CD14-positive monocyte (primary cell): ENCODE measurements at regions not wholly inside any gene's neighbourhood (a gene's known extent, or its start where the extent isn't known, plus 50 kb on each side); places are given as distances from the start of the nearest gene placed in this dataset.

ENCODE experiments used
- DNase-seq, 3 donors: peaks; one replicate each; pipeline ENCODE4 v3.0.0-alpha.2; 2011 to 2022
- H2AFZ ChIP-seq: 2 replicates; pipeline ENCODE4 v1.6.0; 2012; ENCODE audit warnings: mild to moderate bottlenecking, low read depth, low read length, inconsistent platforms; ENCODE audit not compliant: insufficient read depth, poor library complexity, severe bottlenecking
- H3K27ac ChIP-seq, 2 donors: 1 replicate in 1 of 2; 2 replicates in 1 of 2; pipeline ENCODE4 v1.5.1; 2012 to 2013; ENCODE audit warnings: low read length in 2 of 2, control low read depth in 1 of 2, inconsistent platforms in 1 of 2, low read depth in 1 of 2, mild to moderate bottlenecking in 1 of 2
- H3K27me3 ChIP-seq, 2 donors: one replicate each; pipeline versions ENCODE4 v1.6.0 to v1.6.1; 2011 to 2013; ENCODE audit warnings: low read length in 2 of 2; ENCODE audit not compliant: control insufficient read depth in 2 of 2, insufficient read depth in 2 of 2
- H3K36me3 ChIP-seq, 2 donors: replicated peaks in 1 of 2; 1 replicate in 1 of 2; 2 replicates in 1 of 2; pipeline versions ENCODE4 v1.5.1 to v1.6.1; 2012 to 2013; ENCODE audit warnings: low read length in 2 of 2, control low read depth in 1 of 2, inconsistent platforms in 1 of 2, mild to moderate bottlenecking in 1 of 2; ENCODE audit not compliant: insufficient read depth in 2 of 2, control insufficient read depth in 1 of 2
- H3K4me1 ChIP-seq, 2 donors: 1 replicate in 1 of 2; 2 replicates in 1 of 2; pipeline versions ENCODE4 v1.5.1 to v1.6.1; 2012 to 2013; ENCODE audit warnings: low read length in 2 of 2, control low read depth in 1 of 2, inconsistent platforms in 1 of 2, mild to moderate bottlenecking in 1 of 2, moderate library complexity in 1 of 2; ENCODE audit not compliant: insufficient read depth in 2 of 2, control insufficient read depth in 1 of 2
- H3K4me2 ChIP-seq: replicated peaks from 2 replicates; pipeline ENCODE3; 2012; ENCODE audit warnings: low read length, moderate library complexity, mild to moderate bottlenecking; ENCODE audit not compliant: poor library complexity, severe bottlenecking; ENCODE audit errors: extremely low read depth
- H3K4me3 ChIP-seq, 3 experiments: fragments of 200-600 bp in 1 of 3; sonication (generic) in 1 of 3; replicated peaks in 1 of 3; 1 replicate in 2 of 3; 2 replicates in 1 of 3; pipeline ENCODE4 v1.5.1; 2011 to 2013; ENCODE audit warnings: low read length in 3 of 3, mild to moderate bottlenecking in 3 of 3, control low read depth in 2 of 3, low read depth in 2 of 3, inconsistent platforms in 1 of 3, moderate library complexity in 1 of 3
- H3K79me2 ChIP-seq: 2 replicates; pipeline ENCODE4 v1.6.0; 2012; ENCODE audit warnings: mild to moderate bottlenecking, control low read depth, inconsistent platforms, low read length, moderate library complexity; ENCODE audit not compliant: insufficient read depth
- H3K9ac ChIP-seq: 2 replicates; pipeline ENCODE4 v1.6.0; 2017; ENCODE audit warnings: low read length, mild to moderate bottlenecking; ENCODE audit not compliant: insufficient read depth, poor library complexity, severe bottlenecking
- H3K9me3 ChIP-seq, 2 donors: replicated peaks in 1 of 2; 1 replicate in 1 of 2; 2 replicates in 1 of 2; pipeline versions ENCODE4 v1.5.1 to v1.6.1; 2012 to 2013; ENCODE audit warnings: low read length in 2 of 2, control low read depth in 1 of 2; ENCODE audit not compliant: control insufficient read depth in 1 of 2, insufficient read depth in 1 of 2
- H4K20me1 ChIP-seq: 2 replicates; pipeline ENCODE4 v1.6.0; 2012; ENCODE audit warnings: mild to moderate bottlenecking, low read length, control low read depth, moderate library complexity; ENCODE audit not compliant: insufficient read depth
- H3K27ac Mint-ChIP-seq, 7 donors: one replicate each; pipeline ENCODE4 v1.8.0; 2020; ENCODE audit warnings: mild to moderate bottlenecking in 7 of 7, mixed read lengths in 7 of 7, moderate library complexity in 6 of 7, inconsistent platforms in 2 of 7
- H3K27me3 Mint-ChIP-seq, 3 donors: one replicate each; pipeline ENCODE4 v1.8.0; 2021 to 2022; ENCODE audit warnings: low read depth in 3 of 3, mild to moderate bottlenecking in 3 of 3, mixed read lengths in 3 of 3, moderate library complexity in 3 of 3, inconsistent platforms in 1 of 3
- H3K36me3 Mint-ChIP-seq, 2 donors: one replicate each; pipeline ENCODE4 v1.8.0; 2020; ENCODE audit warnings: mixed read lengths in 2 of 2, inconsistent platforms in 1 of 2, mild to moderate bottlenecking in 1 of 2
- H3K4me1 Mint-ChIP-seq: one replicate; pipeline ENCODE4 v1.8.0; 2020; ENCODE audit warnings: mild to moderate bottlenecking, mixed read lengths
- H3K4me3 Mint-ChIP-seq, 2 donors: one replicate each; pipeline ENCODE4 v1.8.0; 2020; ENCODE audit warnings: mild to moderate bottlenecking in 2 of 2, mixed read lengths in 2 of 2, moderate library complexity in 1 of 2
- H3K9me3 Mint-ChIP-seq, 7 donors: one replicate each; pipeline ENCODE4 v1.8.0; 2020 to 2022; ENCODE audit warnings: mixed read lengths in 7 of 7, mild to moderate bottlenecking in 6 of 7, moderate library complexity in 6 of 7, inconsistent platforms in 2 of 7
- WGBS: methylation state at CpG from one replicate; pipeline ENCODE4 v1.1.5; 2013; ENCODE audit warnings: missing lambda C conversion rate; ENCODE audit not compliant: insufficient coverage; 5-methylcytosine and 5-hydroxymethylcytosine counted together
- intact Hi-C, 2 donors: fragments of 100-400 bp; cut with micrococcal nuclease; formaldehyde crosslinking; loops; one replicate each; pipeline versions ENCODE4 v1.15.0 to v1.15.1; 2023
- TF ChIP-seq, protein P1 (sequence below): fragments of 200-600 bp; IDR thresholded peaks from one replicate; pipeline ENCODE4 v1.8.0; 2022; ENCODE audit warnings: antibody characterized with exemption, mild to moderate bottlenecking

DNA sequence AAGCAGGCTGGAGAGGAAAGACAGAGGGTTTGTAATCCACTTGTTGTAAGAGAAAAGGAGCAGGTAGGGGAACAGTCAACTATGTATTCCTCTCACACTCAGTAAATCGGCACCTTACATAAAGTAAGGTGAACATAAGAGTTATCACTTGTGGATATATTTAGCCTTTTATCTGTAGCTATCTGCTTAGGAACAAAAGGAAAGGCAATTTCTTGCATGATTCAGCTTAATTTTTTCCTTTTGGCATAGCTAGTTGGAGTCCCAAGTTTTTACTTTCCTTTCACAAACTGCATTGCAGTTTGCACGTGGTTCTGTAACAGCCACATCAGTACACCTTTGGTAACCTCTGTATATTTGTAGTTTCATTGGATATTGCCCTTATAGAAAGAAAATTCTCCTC lies 250.9 kb upstream of the PIK3R1 start:
- no peaks in the 10 kb centered on the region for H3K27me3 ChIP-seq
- no peaks in the 10 kb centered on the region for H4K20me1 ChIP-seq
- H3K36me3 ChIP-seq: no peaks in the 10 kb centered on the region
- Mint-ChIP-seq H3K9me3 (no peaks in the 10 kb centered on the region), H3K4me3 (no peak overlapping the region), H3K36me3 (no peaks in the 10 kb centered on the region), H3K27me3 (peaks cover 0 to 1% (median 0%) of the 10 kb centered on the region in 3 donors), H3K4me1 (no peaks in the 10 kb centered on the region), H3K27ac (no peak overlapping the region)
- TF ChIP-seq, protein P1, sequence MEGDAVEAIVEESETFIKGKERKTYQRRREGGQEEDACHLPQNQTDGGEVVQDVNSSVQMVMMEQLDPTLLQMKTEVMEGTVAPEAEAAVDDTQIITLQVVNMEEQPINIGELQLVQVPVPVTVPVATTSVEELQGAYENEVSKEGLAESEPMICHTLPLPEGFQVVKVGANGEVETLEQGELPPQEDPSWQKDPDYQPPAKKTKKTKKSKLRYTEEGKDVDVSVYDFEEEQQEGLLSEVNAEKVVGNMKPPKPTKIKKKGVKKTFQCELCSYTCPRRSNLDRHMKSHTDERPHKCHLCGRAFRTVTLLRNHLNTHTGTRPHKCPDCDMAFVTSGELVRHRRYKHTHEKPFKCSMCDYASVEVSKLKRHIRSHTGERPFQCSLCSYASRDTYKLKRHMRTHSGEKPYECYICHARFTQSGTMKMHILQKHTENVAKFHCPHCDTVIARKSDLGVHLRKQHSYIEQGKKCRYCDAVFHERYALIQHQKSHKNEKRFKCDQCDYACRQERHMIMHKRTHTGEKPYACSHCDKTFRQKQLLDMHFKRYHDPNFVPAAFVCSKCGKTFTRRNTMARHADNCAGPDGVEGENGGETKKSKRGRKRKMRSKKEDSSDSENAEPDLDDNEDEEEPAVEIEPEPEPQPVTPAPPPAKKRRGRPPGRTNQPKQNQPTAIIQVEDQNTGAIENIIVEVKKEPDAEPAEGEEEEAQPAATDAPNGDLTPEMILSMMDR: no peak
- H3K4me1 ChIP-seq: no peaks in the 10 kb centered on the region
- H3K9me3 ChIP-seq: no peaks in the 10 kb centered on the region
- H3K9ac ChIP-seq: no peak overlapping the region
- intact Hi-C loops: no loop called here
- no peak overlapping the region for H3K27ac ChIP-seq
- no peaks in the 10 kb centered on the region for H3K79me2 ChIP-seq
- H2AFZ ChIP-seq: no peak overlapping the region
- WGBS: no CpG with 5 or more reads among the region's 2 CpGs
- H3K4me2 ChIP-seq: no peak overlapping the region
- no peak for DNase-seq
- no peak overlapping the region for H3K4me3 ChIP-seq

DNA sequence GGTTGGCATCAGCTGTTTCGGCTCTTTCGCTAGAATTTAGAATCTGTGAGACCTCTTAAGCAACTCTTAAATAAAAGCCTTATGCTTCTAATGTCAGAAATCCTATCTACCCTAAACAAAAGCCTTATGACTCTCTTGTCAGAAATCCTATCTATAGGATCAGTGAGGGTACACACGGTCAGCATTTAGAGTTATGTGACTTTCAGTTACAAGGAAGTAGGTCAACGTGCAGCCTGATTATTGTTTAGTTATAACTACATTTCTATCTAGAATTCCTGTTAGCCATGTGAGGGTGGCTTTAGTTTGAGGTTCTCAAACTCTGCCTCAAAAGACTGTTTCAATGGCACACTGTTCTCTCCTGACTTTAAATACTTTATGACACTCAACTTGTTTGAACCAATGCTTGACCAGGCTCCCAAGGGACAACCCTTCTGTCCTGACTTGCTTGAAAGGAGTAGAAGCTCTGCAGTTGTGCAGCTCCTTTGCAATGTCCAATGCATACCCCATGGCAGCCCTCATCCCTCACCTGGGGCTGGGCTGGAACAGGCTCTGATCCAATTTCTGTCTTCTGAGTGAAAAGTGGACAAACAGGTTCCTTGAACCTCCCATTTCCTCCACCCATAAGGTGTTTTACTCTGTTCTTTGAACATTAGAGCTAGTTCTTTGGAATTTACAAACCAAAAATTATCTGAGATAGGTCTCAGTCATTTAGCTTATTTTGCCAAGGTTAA lies 251.6 kb upstream of the PIK3R1 start:
- no peak overlapping the region for H3K27ac Mint-ChIP-seq
- H3K4me2 ChIP-seq: no peak overlapping the region

More for the DNA sequence above, 251.6 kb upstream of the PIK3R1 start:
- no peak overlapping the region for H3K4me3 Mint-ChIP-seq
- H3K9me3 ChIP-seq: no peaks in the 10 kb centered on the region
- no peaks in the 10 kb centered on the region for H3K4me1 ChIP-seq
- no peaks in the 10 kb centered on the region for H3K27me3 ChIP-seq
- no peak overlapping the region for H3K9ac ChIP-seq
- TF ChIP-seq, protein P1: no peak
- H3K36me3 ChIP-seq: no peaks in the 10 kb centered on the region
- no peaks in the 10 kb centered on the region for H3K4me1 Mint-ChIP-seq
- no peaks in the 10 kb centered on the region for H3K79me2 ChIP-seq
- H3K4me3 ChIP-seq: no peak overlapping the region
- H3K36me3 Mint-ChIP-seq: no peaks in the 10 kb centered on the region
- intact Hi-C loops: no loop called here
- peaks cover 0 to 1% (median 0%) of the 10 kb centered on the region in 3 donors for H3K27me3 Mint-ChIP-seq
- 100% methylated on average over 1 of the region's 4 CpGs for WGBS
- no peak overlapping the region for H3K27ac ChIP-seq
- no peaks in the 10 kb centered on the region for H3K9me3 Mint-ChIP-seq
- no peaks in the 10 kb centered on the region for H4K20me1 ChIP-seq
- H2AFZ ChIP-seq: no peak overlapping the region
- DNase-seq: no peak
